Astrocyte of the cerebellum (primary cell): ENCODE measurements at regions not wholly inside any gene's neighbourhood (a gene's known extent, or its start where the extent isn't known, plus 50 kb on each side); places are given as distances from the start of the nearest gene placed in this dataset.

Experiments used
- DNase-seq: peaks from one replicate; pipeline ENCODE4 v3.0.0-alpha.2; 2011; ENCODE audit warnings: low read depth
- H3K4me3 ChIP-seq: 2 replicates; pipeline ENCODE4 v1.5.1; 2011; ENCODE audit warnings: mild to moderate bottlenecking, low read depth, low read length, moderate library complexity
- in situ Hi-C: cut with HindIII; loops from 2 replicates; pipeline ENCODE4 v1.10.0; 2017; ENCODE audit warnings: low sequenced_read_pairs
- TF ChIP-seq, protein P1 (sequence below): IDR thresholded peaks from 2 replicates; pipeline ENCODE4 v1.5.1; 2012; ENCODE audit warnings: low read length, low read depth, moderate library complexity, mild to moderate bottlenecking; ENCODE audit errors: missing control alignments

DNA sequence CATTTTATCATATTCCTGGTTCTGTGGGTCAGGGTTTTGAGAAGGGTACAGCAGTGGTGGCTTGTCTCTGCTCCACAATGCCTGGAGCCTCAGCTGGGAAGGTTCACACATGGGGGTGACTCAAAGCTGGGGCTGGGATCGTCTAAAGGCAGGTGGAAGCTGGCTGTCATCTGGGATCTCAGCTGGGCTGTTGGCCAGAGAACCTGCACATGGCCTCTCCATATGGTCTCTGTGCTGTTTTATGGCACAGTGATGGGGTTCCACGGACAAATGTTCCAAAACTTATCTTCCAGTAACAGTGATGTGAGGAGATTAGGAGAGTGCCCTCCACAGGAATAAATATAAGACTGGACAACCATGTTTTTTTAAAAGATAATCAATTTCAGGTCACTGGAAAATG lies 191.4 kb downstream of the SS18 start:
- TF ChIP-seq, protein P1, sequence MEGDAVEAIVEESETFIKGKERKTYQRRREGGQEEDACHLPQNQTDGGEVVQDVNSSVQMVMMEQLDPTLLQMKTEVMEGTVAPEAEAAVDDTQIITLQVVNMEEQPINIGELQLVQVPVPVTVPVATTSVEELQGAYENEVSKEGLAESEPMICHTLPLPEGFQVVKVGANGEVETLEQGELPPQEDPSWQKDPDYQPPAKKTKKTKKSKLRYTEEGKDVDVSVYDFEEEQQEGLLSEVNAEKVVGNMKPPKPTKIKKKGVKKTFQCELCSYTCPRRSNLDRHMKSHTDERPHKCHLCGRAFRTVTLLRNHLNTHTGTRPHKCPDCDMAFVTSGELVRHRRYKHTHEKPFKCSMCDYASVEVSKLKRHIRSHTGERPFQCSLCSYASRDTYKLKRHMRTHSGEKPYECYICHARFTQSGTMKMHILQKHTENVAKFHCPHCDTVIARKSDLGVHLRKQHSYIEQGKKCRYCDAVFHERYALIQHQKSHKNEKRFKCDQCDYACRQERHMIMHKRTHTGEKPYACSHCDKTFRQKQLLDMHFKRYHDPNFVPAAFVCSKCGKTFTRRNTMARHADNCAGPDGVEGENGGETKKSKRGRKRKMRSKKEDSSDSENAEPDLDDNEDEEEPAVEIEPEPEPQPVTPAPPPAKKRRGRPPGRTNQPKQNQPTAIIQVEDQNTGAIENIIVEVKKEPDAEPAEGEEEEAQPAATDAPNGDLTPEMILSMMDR: no peak
- no peak overlapping the region for H3K4me3 ChIP-seq
- in situ Hi-C loops: no loop called here
- no peak for DNase-seq

DNA sequence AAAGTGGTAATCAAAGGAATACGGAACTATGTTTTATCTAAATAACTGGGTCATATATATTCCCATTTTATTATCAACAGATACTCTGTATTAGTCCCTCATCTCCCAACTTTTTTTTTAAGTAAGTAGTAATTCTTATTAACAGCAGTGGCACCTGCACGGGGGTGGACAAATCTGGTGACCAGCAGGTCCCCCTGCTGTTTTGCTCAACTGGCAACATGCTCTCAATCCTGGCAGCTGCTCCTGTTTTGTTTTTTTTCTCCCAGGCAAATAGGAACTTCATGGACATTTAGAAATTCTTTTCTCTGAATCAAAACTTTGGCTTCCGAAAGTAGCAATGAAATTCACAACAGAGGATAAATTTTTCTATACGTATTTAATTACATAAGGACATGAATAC lies 193.5 kb downstream of the SS18 start:
- in situ Hi-C loops: no loop called here
- no peak overlapping the region for H3K4me3 ChIP-seq
- TF ChIP-seq, protein P1: no peak
- DNase-seq: no peak

DNA sequence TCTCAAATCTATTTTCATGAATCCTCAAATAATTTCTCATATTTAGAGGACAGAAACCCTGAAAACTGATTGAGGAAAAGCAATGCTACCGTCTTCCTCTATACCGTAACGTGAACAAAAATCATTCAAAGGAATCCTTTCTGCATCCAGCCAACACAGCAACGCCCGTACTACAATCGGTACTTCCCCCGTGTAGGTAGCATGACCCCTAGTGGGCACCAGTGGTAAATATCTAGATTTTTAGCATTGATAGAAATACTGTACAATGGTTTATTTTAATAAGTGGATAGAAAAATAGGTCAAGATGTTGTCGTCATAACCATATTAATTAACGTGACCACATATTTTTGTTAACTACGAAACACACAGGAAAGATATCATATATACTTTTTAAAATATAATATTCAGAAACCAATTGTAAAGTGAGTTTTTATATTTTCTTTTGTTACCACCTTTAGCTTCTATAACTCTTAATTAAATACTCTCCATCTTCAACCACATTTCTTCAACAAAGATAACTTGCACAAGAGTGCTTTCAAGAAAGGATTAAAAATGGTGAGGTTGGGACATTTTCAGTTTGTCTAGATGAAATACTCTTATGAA lies 194.1 kb downstream of the SS18 start:
- DNase-seq: peak; percentile 38
- no peak overlapping the region for H3K4me3 ChIP-seq
- TF ChIP-seq, protein P1: peak; percentile 79
- in situ Hi-C loops: no loop called here

- H3K4me3 ChIP-seq: no peak overlapping the region
- in situ Hi-C loops: no loop called here
- DNase-seq: no peak
- TF ChIP-seq, protein P1: no peak
Observed at GRCh38 chr18:25895518-25895917, 194.9 kb downstream of the SS18 start.

DNA sequence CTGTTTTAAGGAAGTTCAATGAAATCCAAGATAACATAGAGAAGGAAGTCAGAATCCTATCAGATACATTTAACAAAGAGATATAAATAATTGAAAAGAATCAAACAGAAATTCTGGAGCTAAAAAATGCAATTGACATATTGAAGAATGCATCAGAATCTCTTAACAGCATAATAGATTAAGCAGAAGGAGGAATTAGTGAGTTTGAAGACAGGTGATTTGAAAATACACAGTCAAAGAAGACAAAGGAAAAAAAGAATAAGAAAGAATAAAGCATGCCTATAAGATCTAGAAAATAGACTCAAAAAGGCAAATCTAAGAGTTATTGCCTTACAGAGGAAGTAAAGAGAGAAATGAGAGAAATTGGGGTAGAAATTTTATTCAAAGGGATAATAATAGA lies 204.1 kb downstream of the SS18 start:
- TF ChIP-seq, protein P1: no peak
- in situ Hi-C loops: no loop called here
- no peak overlapping the region for H3K4me3 ChIP-seq
- no peak for DNase-seq

DNA sequence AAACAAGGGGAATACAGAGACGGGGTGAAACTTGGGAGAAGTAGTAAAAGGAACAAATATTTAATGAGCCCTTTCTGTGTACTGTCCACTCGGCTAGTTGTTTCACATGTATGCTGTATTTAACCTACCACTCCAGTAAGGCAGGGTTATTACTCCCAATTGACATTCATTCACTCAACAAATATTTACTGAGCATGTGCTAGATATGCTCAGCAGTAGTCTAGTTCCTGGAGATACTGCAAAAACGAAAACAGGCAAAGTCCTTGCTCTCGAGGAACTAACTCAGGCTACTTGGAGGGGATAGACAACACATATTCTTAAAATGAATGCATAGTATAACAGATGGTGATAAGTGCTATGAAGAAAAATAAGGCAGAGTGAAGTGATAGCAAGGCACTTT lies 207.3 kb downstream of the SS18 start:
- in situ Hi-C loops: no loop called here
- TF ChIP-seq, protein P1: no peak
- no peak for DNase-seq
- H3K4me3 ChIP-seq: no peak overlapping the region
